Gastrocnemius medialis (tissue), 4 donors: ENCODE measurements at regions not wholly inside any gene's neighbourhood (a gene's known extent, or its start where the extent isn't known, plus 50 kb on each side); places are given as distances from the start of the nearest gene placed in this dataset.

ENCODE experiments used
- ATAC-seq, 2 donors: fragments of 150-250 bp; one replicate each; pipeline ENCODE4 v1.9.1; 2016
- DNase-seq, 2 donors: peaks; one replicate each; pipeline ENCODE4 v3.0.0-alpha.2; 2019
- H3K27ac ChIP-seq, 4 donors: fragments of 200-600 bp; sonication (generic); 1 replicate in 1 of 4; 2 replicates in 3 of 4; pipeline ENCODE4 v1.5.1; 2016 to 2018; ENCODE audit warnings: mild to moderate bottlenecking in 2 of 4, moderate library complexity in 1 of 4
- H3K27me3 ChIP-seq, 3 donors: fragments of 200-600 bp; sonication (generic) in 2 of 3; 1 replicate in 1 of 3; 2 replicates in 2 of 3; pipeline versions ENCODE4 v1.5.1 to v1.6.0; 2016 to 2019; ENCODE audit warnings: mild to moderate bottlenecking in 1 of 3, moderate library complexity in 1 of 3
- H3K36me3 ChIP-seq, 2 donors: fragments of 200-600 bp; sonication (generic) in 1 of 2; one replicate each; pipeline ENCODE4 v1.5.1; 2017 to 2018
- H3K4me1 ChIP-seq, 2 donors: fragments of 200-600 bp; sonication (generic) in 1 of 2; one replicate each; pipeline ENCODE4 v1.5.1; 2016 to 2017; ENCODE audit warnings: mild to moderate bottlenecking in 2 of 2
- H3K4me3 ChIP-seq, 4 donors: fragments of 200-600 bp; sonication (generic) in 3 of 4; 1 replicate in 1 of 4; 2 replicates in 3 of 4; pipeline ENCODE4 v1.5.1; 2016 to 2019; ENCODE audit warnings: mild to moderate bottlenecking in 2 of 4
- H3K9me3 ChIP-seq, 3 donors: fragments of 200-600 bp; sonication (generic) in 2 of 3; 1 replicate in 1 of 3; 2 replicates in 2 of 3; pipeline ENCODE4 v1.5.1; 2016 to 2019
- CTCF ChIP-seq, 5 experiments: fragments of 450-650 bp in 3 of 5; fragments of 200-600 bp in 2 of 5; sonication (generic) in 2 of 5; IDR thresholded peaks in 4 of 5; conservative IDR thresholded peaks in 1 of 5; 1 replicate in 4 of 5; 2 replicates in 1 of 5; pipeline ENCODE4 v1.5.1; 2016 to 2019; ENCODE audit warnings: antibody characterized with exemption in 5 of 5, mild to moderate bottlenecking in 3 of 5, moderate library complexity in 3 of 5
- POLR2A ChIP-seq, 2 donors: fragments of 450-650 bp; IDR thresholded peaks; one replicate each; pipeline ENCODE4 v1.6.1; 2017; ENCODE audit warnings: antibody characterized with exemption in 2 of 2, mild to moderate bottlenecking in 2 of 2, moderate library complexity in 2 of 2
- in situ Hi-C, 4 donors: fragments of 200-750 bp; cut with MboI; loops; one replicate each; pipeline versions ENCODE4 v1.15.0 to v1.8.0; 2017; ENCODE audit warnings: low sequenced_read_pairs in 4 of 4
- intact Hi-C: fragments of 100-400 bp; cut with DNase I; formaldehyde crosslinking; loops from one replicate; pipeline ENCODE4 v1.15.1; 2023; ENCODE audit warnings: low total_unique reads

GRCh38 chr2:226669905-226670304 is 129.7 kb downstream of the IRS1 start:
- peaks cover 26 to 34% of the 10 kb centered on the region in 2 donors for H3K4me1 ChIP-seq
- H3K9me3 ChIP-seq = no peaks in the 10 kb centered on the region
- in situ Hi-C loops = loop anchor here in 3 of 4 donors (10.0 to 25.0 kb wide), 2 partner anchors 105 to 117 kb away; partner anchors contain the start of gene IRS1 (in 1 of the 3)
- ATAC-seq (no peak), DNase-seq (no peak)
- H3K4me3 ChIP-seq = no peak overlapping the region
- no peaks in the 10 kb centered on the region for H3K27me3 ChIP-seq
- TF ChIP-seq CTCF (IDR thresholded peaks at IDR 0.05 in 4 of 5, conservative IDR thresholded peaks at IDR 0.05 in 1 of 5) = no peak
- no peak for TF ChIP-seq POLR2A (IDR thresholded peaks at IDR 0.05)
- no peaks in the 10 kb centered on the region for H3K36me3 ChIP-seq
- intact Hi-C loops = no loop called here
- H3K27ac ChIP-seq = peak overlapping the region; percentile 22 to 76 (median 65)

GRCh38 chr2:226669249-226669648 is 130.4 kb downstream of the IRS1 start:
- no peaks in the 10 kb centered on the region for H3K36me3 ChIP-seq
- intact Hi-C loops (no loop called here), in situ Hi-C loops (loop anchor here in 1 of 4 donors (25.0 kb wide), 1 partner anchor 118 kb away; the partner anchor contains the start of gene IRS1)
- TF ChIP-seq CTCF (IDR thresholded peaks at IDR 0.05 in 4 of 5, conservative IDR thresholded peaks at IDR 0.05 in 1 of 5) = no peak
- no peak for TF ChIP-seq POLR2A (IDR thresholded peaks at IDR 0.05)
- no peaks in the 10 kb centered on the region for H3K9me3 ChIP-seq
- peak overlapping the region in 2 of 4 donors; percentile 25 to 76 for H3K27ac ChIP-seq
- H3K4me1 ChIP-seq = peaks cover 26 to 34% of the 10 kb centered on the region in 2 donors
- H3K27me3 ChIP-seq = no peaks in the 10 kb centered on the region
- no peak for ATAC-seq
- H3K4me3 ChIP-seq = no peak overlapping the region
- no peak for DNase-seq

- Histone ChIP-seq H3K36me3 (no peaks in the 10 kb centered on the region), H3K27me3 (no peaks in the 10 kb centered on the region), H3K4me1 (peaks cover 17 to 24% of the 10 kb centered on the region in 2 donors), H3K9me3 (no peaks in the 10 kb centered on the region), H3K4me3 (no peak overlapping the region), H3K27ac (no peak overlapping the region)
- intact Hi-C loops (no loop called here), in situ Hi-C loops (loop anchor here in 1 of 4 donors (25.0 kb wide), 1 partner anchor 120 kb away; the partner anchor contains the start of gene IRS1)
- no peak for TF ChIP-seq POLR2A (IDR thresholded peaks at IDR 0.05)
- TF ChIP-seq CTCF (IDR thresholded peaks at IDR 0.05 in 4 of 5, conservative IDR thresholded peaks at IDR 0.05 in 1 of 5) = no peak
- no peak for ATAC-seq
- DNase-seq = no peak
Observed at GRCh38 chr2:226667736-226668135, 131.9 kb downstream of the IRS1 start.

- intact Hi-C loops = no loop called here
- no peak overlapping the region for H3K4me3 ChIP-seq
- H3K27me3 ChIP-seq = no peaks in the 10 kb centered on the region
- no peaks in the 10 kb centered on the region for H3K9me3 ChIP-seq
- in situ Hi-C loops = loop anchor here in 1 of 4 donors (25.0 kb wide), 1 partner anchor 122 kb away; the partner anchor contains the start of gene IRS1
- peaks cover 21 to 23% of the 10 kb centered on the region in 2 donors for H3K4me1 ChIP-seq
- TF ChIP-seq POLR2A (IDR thresholded peaks at IDR 0.05) = no peak
- TF ChIP-seq CTCF (IDR thresholded peaks at IDR 0.05 in 4 of 5, conservative IDR thresholded peaks at IDR 0.05 in 1 of 5) = no peak
- ATAC-seq = no peak
- H3K36me3 ChIP-seq = no peaks in the 10 kb centered on the region
- DNase-seq = no peak
- H3K27ac ChIP-seq = no peak overlapping the region
Observed at GRCh38 chr2:226665306-226665831, 134.3 kb downstream of the IRS1 start.
